ENCODE measurements at regions not wholly inside any gene's neighbourhood (a gene's known extent, or its start where the extent isn't known, plus 50 kb on each side); places are given as distances from the start of the nearest gene placed in this dataset.

DNA sequence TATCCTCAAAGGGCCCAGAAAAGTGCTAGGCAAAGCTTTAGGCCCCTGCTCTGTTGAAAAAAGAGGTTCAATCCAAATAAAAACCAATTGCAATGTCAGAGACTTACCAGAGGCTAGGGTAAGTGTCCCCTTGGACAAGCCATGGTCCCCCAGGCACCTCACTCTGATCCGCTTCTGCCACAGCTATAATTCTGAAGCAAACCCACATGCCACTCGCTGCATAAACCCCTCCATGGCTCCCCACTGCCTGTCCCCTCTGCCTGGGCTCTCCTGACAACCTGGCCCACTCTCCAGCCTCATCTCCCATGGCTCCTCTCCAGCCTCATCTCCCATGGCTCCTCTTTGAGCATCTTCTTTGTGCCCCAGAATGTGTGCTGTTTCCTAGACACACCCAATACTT, 169.6 kb upstream of the TLE3 start:
- Histone ChIP-seq H3K9me3 (no peaks in the 10 kb centered on the region), H3K36me3 (no peaks in the 10 kb centered on the region), H3K27me3 (no peaks in the 10 kb centered on the region), H3K4me3 (no peak overlapping the region), H3K4me1 (peaks cover 41 to 89% (median 64%) of the 10 kb centered on the region in 4 donors), H3K27ac (peak overlapping the region in 3 of 5 donors; percentile 31 to 75 (median 60))
- DNase-seq, result no peak
- intact Hi-C loops (cut with DNase I; ENCODE audit: low total_unique reads), result no loop called here
- 95 to 100% (median 100%) methylated on average over 2 of the region's 2 CpGs for WGBS, 5 donors
- TF ChIP-seq, protein P1, sequence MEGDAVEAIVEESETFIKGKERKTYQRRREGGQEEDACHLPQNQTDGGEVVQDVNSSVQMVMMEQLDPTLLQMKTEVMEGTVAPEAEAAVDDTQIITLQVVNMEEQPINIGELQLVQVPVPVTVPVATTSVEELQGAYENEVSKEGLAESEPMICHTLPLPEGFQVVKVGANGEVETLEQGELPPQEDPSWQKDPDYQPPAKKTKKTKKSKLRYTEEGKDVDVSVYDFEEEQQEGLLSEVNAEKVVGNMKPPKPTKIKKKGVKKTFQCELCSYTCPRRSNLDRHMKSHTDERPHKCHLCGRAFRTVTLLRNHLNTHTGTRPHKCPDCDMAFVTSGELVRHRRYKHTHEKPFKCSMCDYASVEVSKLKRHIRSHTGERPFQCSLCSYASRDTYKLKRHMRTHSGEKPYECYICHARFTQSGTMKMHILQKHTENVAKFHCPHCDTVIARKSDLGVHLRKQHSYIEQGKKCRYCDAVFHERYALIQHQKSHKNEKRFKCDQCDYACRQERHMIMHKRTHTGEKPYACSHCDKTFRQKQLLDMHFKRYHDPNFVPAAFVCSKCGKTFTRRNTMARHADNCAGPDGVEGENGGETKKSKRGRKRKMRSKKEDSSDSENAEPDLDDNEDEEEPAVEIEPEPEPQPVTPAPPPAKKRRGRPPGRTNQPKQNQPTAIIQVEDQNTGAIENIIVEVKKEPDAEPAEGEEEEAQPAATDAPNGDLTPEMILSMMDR (IDR thresholded peaks at IDR 0.05), result no peak
- no peak for TF ChIP-seq EP300 (IDR thresholded peaks at IDR 0.05)
- no peak for TF ChIP-seq POLR2AphosphoS5 (IDR thresholded peaks at IDR 0.05)

GRCh38 chr15:70266412-70267121, 168.8 kb upstream of the TLE3 start:
- peak in 2 of 3 donors; percentile 67 to 89 for TF ChIP-seq POLR2AphosphoS5 (IDR thresholded peaks at IDR 0.05)
- TF ChIP-seq, protein P1 (IDR thresholded peaks at IDR 0.05), result no peak
- Histone ChIP-seq H3K27me3 (no peaks in the 10 kb centered on the region), H3K4me1 (peaks cover 41 to 84% (median 62%) of the 10 kb centered on the region in 4 donors), H3K4me3 (no peak overlapping the region), H3K27ac (peak overlapping the region in 4 of 5 donors; percentile 31 to 75 (median 52)), H3K9me3 (no peaks in the 10 kb centered on the region), H3K36me3 (no peaks in the 10 kb centered on the region)
- WGBS, 5 donors, result 34 to 47% (median 41%) methylated on average over 24 of the region's 24 CpGs
- DNase-seq, result peak; percentile 75 to 81
- intact Hi-C loops (cut with DNase I; ENCODE audit: low total_unique reads), result no loop called here

GRCh38 chr15:70265986-70266385, 168.3 kb upstream of the TLE3 start:
- TF ChIP-seq POLR2AphosphoS5 (IDR thresholded peaks at IDR 0.05) (no peak), EP300 (IDR thresholded peaks at IDR 0.05) (no peak), POLR2A (IDR thresholded peaks at IDR 0.05) (no peak)
- TF ChIP-seq, protein P1 (IDR thresholded peaks at IDR 0.05), result no peak
- Histone ChIP-seq H3K36me3 (no peaks in the 10 kb centered on the region), H3K27me3 (no peaks in the 10 kb centered on the region), H3K9me3 (no peaks in the 10 kb centered on the region), H3K4me1 (peaks cover 38 to 79% (median 57%) of the 10 kb centered on the region in 4 donors), H3K27ac (peak overlapping the region in 2 of 5 donors; percentile 31 to 75), H3K4me3 (no peak overlapping the region)
- intact Hi-C loops (cut with DNase I; ENCODE audit: low total_unique reads), result no loop called here
- WGBS, 5 donors, result 72 to 93% (median 87%) methylated on average over 8 of the region's 8 CpGs
- no peak for DNase-seq

DNA sequence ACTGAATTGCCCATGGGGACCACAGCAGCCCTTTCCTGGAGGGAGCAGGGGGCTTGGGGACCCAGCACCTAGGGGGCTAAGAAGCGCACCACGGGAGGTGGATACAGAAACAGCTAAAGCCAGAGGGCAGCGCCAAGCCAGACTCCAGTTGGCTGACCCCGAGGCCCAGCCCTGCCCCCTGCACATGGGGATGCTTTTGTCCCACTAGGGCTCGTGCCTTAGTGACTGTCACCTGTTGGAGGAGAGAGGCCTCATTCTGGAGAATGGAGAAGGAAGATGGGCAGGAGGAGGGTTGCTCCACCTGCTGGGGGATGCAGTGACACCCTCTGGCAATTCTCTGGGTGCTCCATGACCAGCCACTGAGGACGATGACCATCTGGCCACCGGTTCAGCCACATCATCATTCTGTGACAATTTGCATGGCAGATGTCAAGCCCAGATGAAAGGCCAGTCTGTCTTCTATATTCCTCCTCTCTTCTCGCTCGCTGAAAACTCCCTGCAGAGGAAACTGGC, 167.8 kb upstream of the TLE3 start:
- no peak for DNase-seq
- WGBS, 5 donors, result 87 to 93% (median 89%) methylated on average over 9 of the region's 9 CpGs
- TF ChIP-seq EP300 (IDR thresholded peaks at IDR 0.05) (no peak), POLR2A (IDR thresholded peaks at IDR 0.05) (no peak), POLR2AphosphoS5 (IDR thresholded peaks at IDR 0.05) (no peak)
- TF ChIP-seq, protein P1 (IDR thresholded peaks at IDR 0.05), result no peak
- peak overlapping the region in 1 of 5 donors; percentile 75 for H3K27ac ChIP-seq
- H3K4me1 ChIP-seq, result peaks cover 33 to 74% (median 52%) of the 10 kb centered on the region in 4 donors
- H3K36me3 ChIP-seq, result no peaks in the 10 kb centered on the region
- no peak overlapping the region for H3K4me3 ChIP-seq
- H3K27me3 ChIP-seq, result no peaks in the 10 kb centered on the region
- intact Hi-C loops (cut with DNase I; ENCODE audit: low total_unique reads), result no loop called here
- H3K9me3 ChIP-seq, result no peaks in the 10 kb centered on the region

All from stomach (tissue), 8 donors.